ENCODE measurements at regions not wholly inside any gene's neighbourhood (a gene's known extent, or its start where the extent isn't known, plus 50 kb on each side); places are given as distances from the start of the nearest gene placed in this dataset.

- Histone ChIP-seq H3K9ac (ENCODE audit: low read length in 2 of 2) (no peak overlapping the region), H3K27ac (ENCODE audit: low read length) (no peak overlapping the region), H3K4me3 (ENCODE audit: low read length in 2 of 2) (no peak overlapping the region), H3K36me3 (ENCODE audit: control insufficient read depth in 2 of 2, insufficient read depth in 2 of 2, low read length in 2 of 2) (no peaks in the 10 kb centered on the region), H3K27me3 (ENCODE audit: control insufficient read depth in 1 of 2, insufficient read depth in 2 of 2, low read length in 2 of 2) (no peaks in the 10 kb centered on the region), H3K4me1 (ENCODE audit: control insufficient read depth, insufficient read depth, low read length) (no peaks in the 10 kb centered on the region), H3K9me3 (ENCODE audit: control insufficient read depth in 2 of 2, low read length in 2 of 2) (no peaks in the 10 kb centered on the region)
These were observed 797.8 kb downstream of the EFNB2 start for GRCh38 chr13:105737688-105738087.

GRCh38 chr13:105735281-105735680, 800.2 kb downstream of the EFNB2 start:
- Histone ChIP-seq H3K4me3 (ENCODE audit: low read length in 2 of 2) (no peak overlapping the region), H3K27me3 (ENCODE audit: control insufficient read depth in 1 of 2, insufficient read depth in 2 of 2, low read length in 2 of 2) (no peaks in the 10 kb centered on the region)

GRCh38 chr13:105732806-105733529, 802.5 kb downstream of the EFNB2 start:
- H3K4me3 ChIP-seq (ENCODE audit: low read length in 2 of 2), result no peak overlapping the region

More at GRCh38 chr13:105735281-105735680, 800.2 kb downstream of the EFNB2 start:
- H3K36me3 ChIP-seq (ENCODE audit: control insufficient read depth in 2 of 2, insufficient read depth in 2 of 2, low read length in 2 of 2), result no peaks in the 10 kb centered on the region
- no peak overlapping the region for H3K27ac ChIP-seq (ENCODE audit: low read length)
- H3K9me3 ChIP-seq (ENCODE audit: control insufficient read depth in 2 of 2, low read length in 2 of 2), result no peaks in the 10 kb centered on the region
- H3K4me1 ChIP-seq (ENCODE audit: control insufficient read depth, insufficient read depth, low read length), result no peaks in the 10 kb centered on the region
- H3K9ac ChIP-seq (ENCODE audit: low read length in 2 of 2), result no peak overlapping the region

GRCh38 chr13:105725887-105726286, 809.6 kb downstream of the EFNB2 start:
- no peak overlapping the region for H3K4me3 ChIP-seq (ENCODE audit: low read length in 2 of 2)
- H3K36me3 ChIP-seq (ENCODE audit: control insufficient read depth in 2 of 2, insufficient read depth in 2 of 2, low read length in 2 of 2), result no peaks in the 10 kb centered on the region
- no peak overlapping the region for H3K27ac ChIP-seq (ENCODE audit: low read length)
- no peaks in the 10 kb centered on the region for H3K9me3 ChIP-seq (ENCODE audit: control insufficient read depth in 2 of 2, low read length in 2 of 2)
- H3K9ac ChIP-seq (ENCODE audit: low read length in 2 of 2), result no peak overlapping the region
- no peaks in the 10 kb centered on the region for H3K27me3 ChIP-seq (ENCODE audit: control insufficient read depth in 1 of 2, insufficient read depth in 2 of 2, low read length in 2 of 2)
- no peaks in the 10 kb centered on the region for H3K4me1 ChIP-seq (ENCODE audit: control insufficient read depth, insufficient read depth, low read length)

More at GRCh38 chr13:105732806-105733529, 802.5 kb downstream of the EFNB2 start:
- Histone ChIP-seq H3K27ac (ENCODE audit: low read length) (no peak overlapping the region), H3K9ac (ENCODE audit: low read length in 2 of 2) (no peak overlapping the region), H3K27me3 (ENCODE audit: control insufficient read depth in 1 of 2, insufficient read depth in 2 of 2, low read length in 2 of 2) (no peaks in the 10 kb centered on the region), H3K36me3 (ENCODE audit: control insufficient read depth in 2 of 2, insufficient read depth in 2 of 2, low read length in 2 of 2) (no peaks in the 10 kb centered on the region), H3K4me1 (ENCODE audit: control insufficient read depth, insufficient read depth, low read length) (no peaks in the 10 kb centered on the region), H3K9me3 (ENCODE audit: control insufficient read depth in 2 of 2, low read length in 2 of 2) (no peaks in the 10 kb centered on the region)

DNA sequence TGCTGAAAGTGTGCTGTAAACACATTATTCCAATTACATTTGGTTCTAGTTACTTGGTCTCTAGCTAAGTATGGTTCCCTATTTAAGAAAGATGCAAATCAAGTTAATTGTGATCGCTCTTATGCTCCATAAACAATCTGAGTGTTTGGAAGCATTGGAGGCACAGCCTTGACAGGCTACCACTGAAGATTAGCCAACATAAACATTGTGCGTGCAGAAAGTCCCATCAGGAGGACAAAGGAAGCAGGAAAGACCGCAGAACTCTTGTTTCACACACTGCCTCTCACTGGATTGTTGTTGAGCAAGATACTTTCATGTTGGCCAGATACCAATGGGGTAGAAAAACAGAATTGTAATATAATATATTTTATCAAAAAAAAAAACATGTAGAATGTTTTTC, 814.4 kb downstream of the EFNB2 start:
- H3K27me3 ChIP-seq (ENCODE audit: control insufficient read depth in 1 of 2, insufficient read depth in 2 of 2, low read length in 2 of 2), result no peaks in the 10 kb centered on the region
- H3K9ac ChIP-seq (ENCODE audit: low read length in 2 of 2), result no peak overlapping the region
- H3K9me3 ChIP-seq (ENCODE audit: control insufficient read depth in 2 of 2, low read length in 2 of 2), result no peaks in the 10 kb centered on the region
- H3K4me3 ChIP-seq (ENCODE audit: low read length in 2 of 2), result no peak overlapping the region
- H3K27ac ChIP-seq (ENCODE audit: low read length), result no peak overlapping the region
- H3K4me1 ChIP-seq (ENCODE audit: control insufficient read depth, insufficient read depth, low read length), result no peaks in the 10 kb centered on the region
- H3K36me3 ChIP-seq (ENCODE audit: control insufficient read depth in 2 of 2, insufficient read depth in 2 of 2, low read length in 2 of 2), result no peaks in the 10 kb centered on the region

GRCh38 chr13:105719859-105720258, 815.6 kb downstream of the EFNB2 start:
- no peaks in the 10 kb centered on the region for H3K27me3 ChIP-seq (ENCODE audit: control insufficient read depth in 1 of 2, insufficient read depth in 2 of 2, low read length in 2 of 2)
- H3K27ac ChIP-seq (ENCODE audit: low read length), result no peak overlapping the region
- H3K9ac ChIP-seq (ENCODE audit: low read length in 2 of 2), result no peak overlapping the region
- H3K4me3 ChIP-seq (ENCODE audit: low read length in 2 of 2), result no peak overlapping the region
- H3K36me3 ChIP-seq (ENCODE audit: control insufficient read depth in 2 of 2, insufficient read depth in 2 of 2, low read length in 2 of 2), result no peaks in the 10 kb centered on the region
- no peaks in the 10 kb centered on the region for H3K4me1 ChIP-seq (ENCODE audit: control insufficient read depth, insufficient read depth, low read length)
- H3K9me3 ChIP-seq (ENCODE audit: control insufficient read depth in 2 of 2, low read length in 2 of 2), result no peaks in the 10 kb centered on the region

DNA sequence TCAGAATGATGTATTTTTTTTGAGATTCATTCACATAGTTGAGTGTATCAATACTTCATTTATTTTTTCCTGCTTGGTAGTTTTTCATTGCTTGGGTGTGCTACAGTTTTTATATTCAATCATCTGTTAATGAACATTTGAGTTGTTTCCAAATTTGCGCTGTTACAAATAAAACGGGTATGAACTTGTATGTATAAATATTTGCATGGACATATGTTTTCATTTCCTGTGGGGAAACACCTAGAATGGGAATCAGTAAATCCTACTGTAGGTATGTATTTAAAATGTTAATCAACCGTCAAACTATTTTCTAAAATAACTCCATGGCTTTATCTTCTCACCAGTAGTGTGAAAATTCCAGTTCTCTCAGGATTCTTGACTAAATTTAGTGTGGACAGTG, 826.3 kb downstream of the EFNB2 start:
- H3K27ac ChIP-seq (ENCODE audit: low read length), result no peak overlapping the region
- H3K36me3 ChIP-seq (ENCODE audit: control insufficient read depth in 2 of 2, insufficient read depth in 2 of 2, low read length in 2 of 2), result no peaks in the 10 kb centered on the region
- no peak overlapping the region for H3K4me3 ChIP-seq (ENCODE audit: low read length in 2 of 2)
- H3K27me3 ChIP-seq (ENCODE audit: control insufficient read depth in 1 of 2, insufficient read depth in 2 of 2, low read length in 2 of 2), result no peaks in the 10 kb centered on the region
- H3K9me3 ChIP-seq (ENCODE audit: control insufficient read depth in 2 of 2, low read length in 2 of 2), result peaks cover 0 to 2% of the 10 kb centered on the region in 2 donors
- H3K4me1 ChIP-seq (ENCODE audit: control insufficient read depth, insufficient read depth, low read length), result no peaks in the 10 kb centered on the region
- H3K9ac ChIP-seq (ENCODE audit: low read length in 2 of 2), result no peak overlapping the region

GRCh38 chr13:105703843-105704242, 831.6 kb downstream of the EFNB2 start:
- Histone ChIP-seq H3K36me3 (ENCODE audit: control insufficient read depth in 2 of 2, insufficient read depth in 2 of 2, low read length in 2 of 2) (no peaks in the 10 kb centered on the region), H3K9ac (ENCODE audit: low read length in 2 of 2) (no peak overlapping the region), H3K4me1 (ENCODE audit: control insufficient read depth, insufficient read depth, low read length) (no peaks in the 10 kb centered on the region), H3K4me3 (ENCODE audit: low read length in 2 of 2) (no peak overlapping the region), H3K27ac (ENCODE audit: low read length) (no peak overlapping the region), H3K27me3 (ENCODE audit: control insufficient read depth in 1 of 2, insufficient read depth in 2 of 2, low read length in 2 of 2) (no peaks in the 10 kb centered on the region), H3K9me3 (ENCODE audit: control insufficient read depth in 2 of 2, low read length in 2 of 2) (no peaks in the 10 kb centered on the region)

DNA sequence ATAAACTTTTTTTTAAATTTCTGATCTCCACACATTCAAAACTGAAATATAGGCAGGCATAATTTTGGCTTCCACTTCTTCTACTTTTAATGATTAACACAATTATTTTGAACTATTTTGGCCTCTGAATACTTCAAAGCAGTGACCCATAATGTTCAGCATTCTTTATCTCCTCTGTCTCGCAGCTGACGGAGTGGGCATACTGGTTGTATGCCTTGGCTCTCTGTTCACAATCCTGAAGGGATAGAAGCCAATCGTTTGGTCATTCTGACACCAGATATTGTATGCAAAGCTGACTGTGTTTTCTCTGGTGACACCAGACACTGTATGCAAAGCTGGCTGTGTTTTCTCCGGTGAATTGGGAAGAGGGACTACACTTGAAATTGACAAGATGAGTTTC, 833.0 kb downstream of the EFNB2 start:
- Histone ChIP-seq H3K4me3 (ENCODE audit: low read length in 2 of 2) (no peak overlapping the region), H3K9me3 (ENCODE audit: control insufficient read depth in 2 of 2, low read length in 2 of 2) (no peaks in the 10 kb centered on the region), H3K27ac (ENCODE audit: low read length) (no peak overlapping the region), H3K36me3 (ENCODE audit: control insufficient read depth in 2 of 2, insufficient read depth in 2 of 2, low read length in 2 of 2) (no peaks in the 10 kb centered on the region), H3K9ac (ENCODE audit: low read length in 2 of 2) (no peak overlapping the region), H3K27me3 (ENCODE audit: control insufficient read depth in 1 of 2, insufficient read depth in 2 of 2, low read length in 2 of 2) (no peaks in the 10 kb centered on the region), H3K4me1 (ENCODE audit: control insufficient read depth, insufficient read depth, low read length) (no peaks in the 10 kb centered on the region)

DNA sequence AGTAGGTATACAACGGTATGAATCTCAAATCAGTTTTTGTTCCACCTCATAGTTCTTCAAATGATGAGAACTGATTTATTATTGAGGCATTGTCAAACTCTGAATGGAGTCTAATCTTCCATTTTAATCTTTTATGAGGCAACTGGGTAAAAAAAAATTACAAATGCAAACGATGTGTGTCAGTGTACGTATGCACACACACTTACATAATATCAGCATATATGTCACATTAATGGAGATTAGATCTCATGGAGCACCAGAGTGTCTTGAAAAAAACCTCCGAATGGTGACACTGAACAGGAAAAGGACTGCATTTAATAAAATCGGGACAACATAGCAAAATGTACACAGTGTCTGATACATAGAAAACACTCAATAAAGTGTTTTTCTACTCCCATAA, 842.7 kb downstream of the EFNB2 start:
- Histone ChIP-seq H3K27me3 (ENCODE audit: control insufficient read depth in 1 of 2, insufficient read depth in 2 of 2, low read length in 2 of 2) (no peaks in the 10 kb centered on the region), H3K9ac (ENCODE audit: low read length in 2 of 2) (no peak overlapping the region)

DNA sequence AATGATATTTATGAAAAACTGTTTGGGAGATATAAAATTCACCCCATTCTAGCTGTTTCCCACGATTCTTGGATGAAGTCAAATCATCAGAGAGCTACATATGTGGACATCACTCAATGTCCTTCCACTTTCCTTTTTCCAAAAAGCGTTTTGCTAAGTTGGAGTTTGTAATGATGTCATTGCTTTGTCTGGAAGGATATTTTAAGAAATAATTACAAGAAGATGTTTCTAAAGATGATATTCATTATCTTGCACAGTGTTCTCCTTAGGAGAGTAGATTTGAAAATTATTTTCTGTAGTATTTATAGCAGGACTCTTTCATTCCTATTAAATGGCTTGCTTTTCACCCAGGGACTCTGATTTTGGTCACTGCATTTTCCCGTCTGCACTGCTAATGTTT, 851.2 kb downstream of the EFNB2 start:
- Histone ChIP-seq H3K27ac (ENCODE audit: low read length) (no peak overlapping the region), H3K9me3 (ENCODE audit: control insufficient read depth in 2 of 2, low read length in 2 of 2) (no peaks in the 10 kb centered on the region)

More for the DNA sequence above, 842.7 kb downstream of the EFNB2 start:
- Histone ChIP-seq H3K4me1 (ENCODE audit: control insufficient read depth, insufficient read depth, low read length) (no peaks in the 10 kb centered on the region), H3K27ac (ENCODE audit: low read length) (no peak overlapping the region), H3K9me3 (ENCODE audit: control insufficient read depth in 2 of 2, low read length in 2 of 2) (no peaks in the 10 kb centered on the region), H3K4me3 (ENCODE audit: low read length in 2 of 2) (no peak overlapping the region), H3K36me3 (ENCODE audit: control insufficient read depth in 2 of 2, insufficient read depth in 2 of 2, low read length in 2 of 2) (no peaks in the 10 kb centered on the region)

More for the DNA sequence above, 851.2 kb downstream of the EFNB2 start:
- Histone ChIP-seq H3K4me3 (ENCODE audit: low read length in 2 of 2) (no peak overlapping the region), H3K4me1 (ENCODE audit: control insufficient read depth, insufficient read depth, low read length) (no peaks in the 10 kb centered on the region), H3K27me3 (ENCODE audit: control insufficient read depth in 1 of 2, insufficient read depth in 2 of 2, low read length in 2 of 2) (no peaks in the 10 kb centered on the region), H3K9ac (ENCODE audit: low read length in 2 of 2) (no peak overlapping the region), H3K36me3 (ENCODE audit: control insufficient read depth in 2 of 2, insufficient read depth in 2 of 2, low read length in 2 of 2) (no peaks in the 10 kb centered on the region)
